Cerebellar cortex (tissue), 1 donor: ENCODE measurements at regions not wholly inside any gene's neighbourhood (a gene's known extent, or its start where the extent isn't known, plus 50 kb on each side); places are given as distances from the start of the nearest gene placed in this dataset.
"Not testable (repeated sequence)": the region's sequence is repeated elsewhere in the genome, so short reads cannot be mapped to it uniquely, and the experiment has no call there.

Experiments used
- DNase-seq: peaks from one replicate; pipeline ENCODE4 v3.0.0-alpha.2; 2015; ENCODE audit warnings: low spot score

DNA sequence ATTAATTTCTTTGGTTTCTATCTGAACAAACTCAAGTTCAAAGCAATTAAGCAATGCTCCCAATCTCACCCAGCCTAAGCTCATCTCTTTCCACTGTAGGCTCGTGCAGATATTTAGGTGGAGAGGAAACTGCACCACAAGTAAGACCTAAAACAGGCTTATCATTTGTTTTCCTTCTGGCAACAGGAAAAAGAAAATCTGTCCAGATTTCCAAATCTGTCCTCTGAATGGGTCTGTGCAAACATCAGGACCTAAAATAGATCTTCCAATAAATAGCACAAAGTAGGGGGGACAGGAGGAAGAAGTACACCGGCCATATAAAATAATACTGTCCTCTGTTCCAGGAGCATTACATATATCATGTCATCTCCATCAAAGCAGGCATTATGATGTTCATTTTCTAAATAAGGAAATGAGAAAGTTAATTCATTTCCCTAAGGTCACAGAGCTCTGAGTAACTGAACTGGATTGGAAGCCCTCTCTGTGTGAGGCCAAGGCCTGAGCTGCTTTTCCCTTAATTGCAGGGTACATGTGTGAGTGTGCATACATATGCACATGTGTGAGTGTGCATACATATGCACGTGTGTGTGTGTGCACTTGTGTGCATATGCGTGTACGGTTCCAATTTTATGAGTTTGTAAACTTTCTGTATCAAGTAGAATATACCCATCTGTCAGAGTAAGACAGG lies 92.8 kb upstream of the PARD3 start:
- DNase-seq: no peak

GRCh38 chr10:34906067-34906965 lies 91.2 kb upstream of the PARD3 start:
- no peak for DNase-seq

- no peak for DNase-seq
These were observed 90.3 kb upstream of the PARD3 start for GRCh38 chr10:34905200-34905927.

GRCh38 chr10:34904191-34904590 lies 89.1 kb upstream of the PARD3 start:
- no peak for DNase-seq

DNA sequence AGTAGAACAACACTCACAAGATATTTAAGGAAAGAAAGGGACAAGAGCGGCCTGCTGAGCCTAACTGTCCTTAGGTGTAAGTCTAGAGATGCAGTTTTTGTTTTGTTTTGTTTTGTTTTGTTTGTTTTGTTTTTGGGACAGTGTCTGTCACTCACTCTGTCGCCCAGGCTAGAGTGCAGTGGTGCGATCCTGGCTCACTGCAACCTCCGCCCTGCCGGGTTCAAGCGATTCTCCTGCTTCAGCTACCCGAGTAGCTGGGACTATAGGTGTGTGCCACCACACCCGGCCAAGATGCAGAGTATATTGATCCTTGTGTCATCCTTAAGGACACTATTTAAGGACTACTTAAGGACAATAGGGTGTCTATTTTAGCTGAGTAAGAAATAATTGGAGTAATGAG lies 84.1 kb upstream of the PARD3 start:
- DNase-seq: no peak

- DNase-seq: no peak
These were observed 80.9 kb upstream of the PARD3 start for GRCh38 chr10:34895977-34896376.

DNA sequence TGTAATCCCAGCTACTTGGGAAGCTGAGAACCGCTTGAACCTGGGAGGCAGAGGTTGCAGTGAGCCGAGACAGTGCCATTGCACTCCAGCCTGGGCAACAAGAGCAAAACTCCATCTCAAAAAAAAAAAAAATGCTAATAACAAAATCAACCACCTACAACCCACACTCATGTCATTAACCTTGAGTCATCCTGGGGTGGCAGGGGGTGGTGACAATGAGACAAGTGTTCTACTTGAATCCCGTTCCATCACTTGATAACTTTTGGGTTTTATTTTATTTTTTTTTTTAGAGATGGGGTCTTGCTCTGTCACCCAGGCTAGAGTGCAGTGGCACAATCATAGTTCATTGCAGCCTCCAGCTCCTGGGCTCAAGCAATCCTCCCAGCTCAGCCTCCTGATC lies 80.0 kb upstream of the PARD3 start:
- DNase-seq: not testable (repeated sequence)

GRCh38 chr10:34892521-34892920 lies 77.4 kb upstream of the PARD3 start:
- DNase-seq: not testable (repeated sequence)

DNA sequence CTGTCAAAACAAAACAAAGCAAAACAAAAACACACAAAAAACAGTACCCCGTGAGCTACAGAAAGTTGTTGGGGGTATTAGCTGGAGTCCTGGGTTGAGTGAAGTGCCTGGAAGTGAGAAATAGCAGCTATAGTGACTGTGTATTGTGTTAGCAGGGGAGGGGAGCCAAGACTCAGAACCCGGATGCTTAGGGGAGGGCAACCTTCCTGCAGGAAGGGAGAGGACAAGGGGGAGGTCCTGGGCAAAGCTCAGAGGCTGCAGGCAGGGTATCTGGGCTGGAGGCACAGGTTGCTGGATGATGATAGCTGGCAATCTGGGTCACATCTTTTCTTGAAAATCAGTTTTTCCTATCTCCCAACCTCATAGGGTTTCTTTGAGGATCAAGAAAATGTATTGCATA lies 75.8 kb upstream of the PARD3 start:
- no peak for DNase-seq

GRCh38 chr10:34889004-34889869 lies 74.1 kb upstream of the PARD3 start:
- DNase-seq: no peak

DNA sequence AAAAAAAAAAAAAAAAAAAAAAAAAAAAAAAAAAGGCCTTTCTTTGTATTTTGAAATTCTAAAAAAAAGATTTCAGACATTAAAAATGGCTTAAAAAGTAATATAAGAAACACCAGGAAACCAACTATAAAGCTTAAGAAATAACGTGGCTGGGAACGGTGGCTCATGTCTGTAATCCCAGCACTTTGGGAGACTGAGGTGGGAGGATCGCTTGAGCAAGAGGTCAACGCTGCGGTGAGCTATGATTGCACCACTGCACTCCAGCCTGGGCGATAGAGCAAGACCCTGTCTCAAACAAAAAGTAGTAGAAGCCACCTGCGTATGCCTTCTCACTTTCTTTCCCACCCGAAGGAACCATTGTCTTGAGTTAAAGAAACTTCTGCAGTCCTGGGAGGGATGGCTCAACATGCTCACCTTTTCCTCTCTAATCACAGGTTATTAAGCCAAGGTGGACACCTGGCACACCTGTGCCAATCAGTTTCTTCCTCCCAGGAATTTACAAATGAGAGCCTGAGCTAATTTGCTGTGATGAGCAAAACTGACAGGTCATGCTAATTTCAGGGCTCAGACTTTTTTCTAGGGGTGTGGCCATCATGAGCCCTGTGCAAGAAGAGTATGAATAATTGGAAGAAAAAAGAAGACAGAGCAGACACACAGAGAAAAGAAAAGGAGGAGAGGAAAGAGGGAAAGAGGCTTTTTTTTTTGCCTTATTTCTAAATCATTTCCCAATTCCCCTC lies 72.0 kb upstream of the PARD3 start:
- DNase-seq: no peak

DNA sequence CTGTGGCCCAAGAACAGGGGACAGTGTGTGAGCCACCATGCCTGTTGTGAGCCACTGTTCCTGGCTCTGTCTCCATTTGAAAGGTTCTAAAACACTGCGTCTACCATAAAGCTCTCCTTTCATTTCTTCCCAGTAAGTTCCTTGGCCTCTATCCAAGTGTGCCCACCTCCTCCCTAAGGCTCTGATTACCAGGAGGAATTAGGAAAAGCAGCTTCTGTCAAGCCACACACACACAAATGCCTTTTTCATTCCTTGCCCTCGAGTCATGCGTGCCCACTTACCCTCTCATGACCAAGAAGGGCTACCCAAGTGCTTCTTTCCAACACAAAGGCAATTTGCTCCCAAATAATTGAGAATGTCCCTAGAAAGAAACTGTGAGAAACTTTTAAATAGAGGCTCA lies 70.8 kb upstream of the PARD3 start:
- DNase-seq: no peak

- no peak for DNase-seq
These were observed 69.9 kb upstream of the PARD3 start for GRCh38 chr10:34885011-34885410.

GRCh38 chr10:34884272-34884952 lies 69.3 kb upstream of the PARD3 start:
- DNase-seq: no peak

GRCh38 chr10:34880817-34881216 lies 65.7 kb upstream of the PARD3 start:
- DNase-seq: no peak

DNA sequence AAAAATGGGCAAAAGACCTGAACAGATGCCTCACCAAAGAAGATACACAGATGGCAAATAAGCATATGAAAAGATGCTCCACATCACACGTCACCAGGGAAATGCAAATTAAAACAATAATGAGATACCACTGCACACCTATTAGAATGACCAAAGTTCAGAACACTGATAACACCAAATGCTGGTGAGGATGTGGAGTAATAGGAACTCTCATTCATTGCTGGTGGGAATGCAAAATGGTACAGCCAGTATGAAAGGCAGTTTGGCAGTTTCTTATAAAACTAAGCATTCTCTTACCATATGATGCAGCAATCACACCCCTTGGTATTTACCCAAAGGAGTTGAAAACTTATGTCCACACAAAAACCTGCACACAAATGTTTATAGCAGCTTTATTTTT lies 63.6 kb upstream of the PARD3 start:
- DNase-seq: not testable (repeated sequence)

DNA sequence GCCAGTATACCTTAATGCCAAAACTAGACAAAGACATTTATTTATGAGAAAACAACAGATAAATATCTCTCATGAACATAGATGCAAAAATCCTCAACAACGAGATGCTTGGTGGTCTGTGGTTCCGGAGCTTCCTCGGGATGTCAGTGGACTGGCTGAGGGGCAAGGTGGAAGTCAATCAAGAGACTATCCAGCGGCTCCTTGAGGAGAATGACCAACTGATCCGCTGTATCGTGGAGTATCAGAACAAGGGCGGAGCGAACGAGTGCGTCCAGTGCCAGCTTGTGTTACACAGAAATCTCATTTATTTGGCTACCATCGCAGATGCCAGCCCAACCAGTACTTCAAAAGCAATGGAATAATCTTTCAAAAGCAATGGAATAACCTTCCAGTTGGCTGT lies 60.0 kb upstream of the PARD3 start:
- DNase-seq: no peak

GRCh38 chr10:34872820-34873219 lies 57.7 kb upstream of the PARD3 start:
- no peak for DNase-seq

DNA sequence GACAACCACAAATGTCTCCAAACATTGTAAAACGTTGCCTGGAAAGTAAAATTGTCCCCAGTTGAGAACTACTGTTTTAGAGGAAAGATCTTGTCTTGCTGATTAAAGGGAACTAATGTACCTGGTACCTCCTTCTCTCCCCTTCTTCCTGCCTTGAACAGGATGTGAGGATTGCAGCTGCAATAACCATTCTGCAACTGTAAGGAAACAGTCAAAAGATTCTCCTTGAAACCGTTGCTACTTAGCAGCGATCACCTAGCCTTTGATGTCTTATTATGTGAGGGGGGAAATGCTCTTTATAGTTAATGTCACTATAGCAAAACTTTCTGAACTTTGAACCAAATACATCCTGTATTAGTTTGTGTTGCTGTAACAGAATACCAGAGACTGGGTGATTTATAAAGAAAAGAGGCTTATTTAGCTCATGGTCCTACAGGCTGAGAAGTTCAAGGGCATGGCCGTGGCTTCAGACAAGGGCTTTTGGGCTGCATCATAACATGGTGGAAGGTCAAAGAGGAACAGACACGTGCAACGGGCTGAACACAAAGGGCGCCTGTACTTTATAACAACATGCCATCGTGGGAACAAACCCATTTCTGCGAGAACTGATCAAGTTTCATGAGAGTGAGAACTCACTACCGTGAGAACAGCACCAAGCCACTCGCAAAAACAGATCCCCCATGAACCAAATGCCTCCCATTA lies 54.2 kb upstream of the PARD3 start:
- no peak for DNase-seq

DNA sequence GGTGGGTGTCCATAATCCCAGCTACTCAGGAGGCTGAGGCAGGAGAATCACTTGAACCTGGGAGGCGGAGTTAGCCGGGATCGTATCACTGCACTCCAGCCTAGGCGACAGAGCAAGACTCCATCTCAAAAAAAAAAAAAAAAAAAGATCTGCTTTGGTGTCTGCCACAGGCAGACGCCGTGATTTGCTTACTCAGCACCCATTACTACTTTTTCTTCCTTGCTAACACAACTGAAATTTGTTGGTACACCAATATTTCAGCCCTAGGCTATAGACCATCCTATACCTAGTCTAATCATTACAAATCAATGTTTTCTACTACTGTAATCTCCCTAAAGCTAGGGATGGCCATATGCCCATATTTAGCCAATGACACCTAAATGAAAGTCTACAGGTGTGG lies 53.5 kb upstream of the PARD3 start:
- no peak for DNase-seq
